SW480 (cell line): ENCODE measurements at regions not wholly inside any gene's neighbourhood (a gene's known extent, or its start where the extent isn't known, plus 50 kb on each side); places are given as distances from the start of the nearest gene placed in this dataset.
"Not testable (repeated sequence)": the region's sequence is repeated elsewhere in the genome, so short reads cannot be mapped to it uniquely, and the experiment has no call there.

Source experiments
- DNase-seq: peaks from one replicate; pipeline ENCODE4 v3.0.0-alpha.2; 2016; ENCODE audit warnings: low spot score

- not testable (repeated sequence) for DNase-seq
These were observed 779.0 kb downstream of the PCDH7 start for GRCh38 chr4:31499216-31499615.

GRCh38 chr4:31516520-31516919 lies 796.4 kb downstream of the PCDH7 start:
- DNase-seq: no peak

- peak; percentile 21 for DNase-seq
These were observed 798.7 kb downstream of the PCDH7 start for GRCh38 chr4:31518796-31519250.

GRCh38 chr4:31530555-31530954 lies 810.4 kb downstream of the PCDH7 start:
- no peak for DNase-seq

GRCh38 chr4:31538877-31539276 lies 818.7 kb downstream of the PCDH7 start:
- DNase-seq: no peak

GRCh38 chr4:31539284-31540069 lies 819.3 kb downstream of the PCDH7 start:
- no peak for DNase-seq

- DNase-seq: no peak
These were observed 825.2 kb downstream of the PCDH7 start for GRCh38 chr4:31545330-31545729.

- DNase-seq: no peak
These were observed 825.6 kb downstream of the PCDH7 start for GRCh38 chr4:31545755-31546154.

- DNase-seq: no peak
These were observed 827.9 kb downstream of the PCDH7 start for GRCh38 chr4:31548021-31548420.

- DNase-seq: no peak
These were observed 828.7 kb downstream of the PCDH7 start for GRCh38 chr4:31548823-31549222.

GRCh38 chr4:31549256-31549655 lies 829.1 kb downstream of the PCDH7 start:
- DNase-seq: no peak

GRCh38 chr4:31557437-31557836 lies 837.3 kb downstream of the PCDH7 start:
- DNase-seq: no peak

GRCh38 chr4:31573554-31573953 lies 853.4 kb downstream of the PCDH7 start:
- DNase-seq: no peak

GRCh38 chr4:31575504-31575903 lies 855.3 kb downstream of the PCDH7 start:
- no peak for DNase-seq

- no peak for DNase-seq
These were observed 860.7 kb downstream of the PCDH7 start for GRCh38 chr4:31580843-31581242.

GRCh38 chr4:31585503-31585902 lies 865.3 kb downstream of the PCDH7 start:
- no peak for DNase-seq

GRCh38 chr4:31592293-31592692 lies 872.1 kb downstream of the PCDH7 start:
- no peak for DNase-seq

GRCh38 chr4:31595496-31595895 lies 875.3 kb downstream of the PCDH7 start:
- DNase-seq: no peak

- DNase-seq: no peak
These were observed 878.5 kb downstream of the PCDH7 start for GRCh38 chr4:31598639-31599038.

- DNase-seq: no peak
These were observed 881.6 kb downstream of the PCDH7 start for GRCh38 chr4:31601793-31602192.

GRCh38 chr4:31613946-31614623 lies 893.9 kb downstream of the PCDH7 start:
- peak; percentile 22 for DNase-seq

GRCh38 chr4:31617667-31618066 lies 897.5 kb downstream of the PCDH7 start:
- DNase-seq: no peak

GRCh38 chr4:31620476-31620875 lies 900.3 kb downstream of the PCDH7 start:
- DNase-seq: no peak

- DNase-seq: no peak
These were observed 925.1 kb downstream of the PCDH7 start for GRCh38 chr4:31645236-31645635.
